Spleen (tissue), 7 donors: ENCODE measurements at regions not wholly inside any gene's neighbourhood (a gene's known extent, or its start where the extent isn't known, plus 50 kb on each side); places are given as distances from the start of the nearest gene placed in this dataset.

Source experiments
- POLR2A ChIP-seq, 3 donors: fragments of 450-650 bp; IDR thresholded peaks; one replicate each; pipeline ENCODE4 v1.5.1; 2017; ENCODE audit warnings: antibody characterized with exemption in 3 of 3, mild to moderate bottlenecking in 1 of 3
- POLR2AphosphoS5 ChIP-seq, 3 donors: sonication (generic); formaldehyde crosslinking; IDR thresholded peaks; one replicate each; pipeline ENCODE4 v1.5.1; 2017; ENCODE audit warnings: antibody characterized with exemption in 3 of 3
- TF ChIP-seq, protein P1 (sequence below), 11 experiments: fragments of 200-600 bp in 7 of 11; fragments of 450-650 bp in 4 of 11; sonication (generic) in 4 of 11; IDR thresholded peaks in 8 of 11; conservative IDR thresholded peaks in 3 of 11; 1 replicate in 7 of 11; 2 replicates in 4 of 11; pipeline versions ENCODE4 v1.4.0 to v1.8.0; 2016 to 2021; ENCODE audit warnings: antibody characterized with exemption in 11 of 11, inconsistent platforms in 4 of 11, mild to moderate bottlenecking in 1 of 11
- donor health status: DM: no; HTN: no; CAD: no; lungs with moderate emphysema.
- donor health status: DM: no; HTN: no; CAD: no.
- donor health status: DM: no; HTN: no; CAD: no.

DNA sequence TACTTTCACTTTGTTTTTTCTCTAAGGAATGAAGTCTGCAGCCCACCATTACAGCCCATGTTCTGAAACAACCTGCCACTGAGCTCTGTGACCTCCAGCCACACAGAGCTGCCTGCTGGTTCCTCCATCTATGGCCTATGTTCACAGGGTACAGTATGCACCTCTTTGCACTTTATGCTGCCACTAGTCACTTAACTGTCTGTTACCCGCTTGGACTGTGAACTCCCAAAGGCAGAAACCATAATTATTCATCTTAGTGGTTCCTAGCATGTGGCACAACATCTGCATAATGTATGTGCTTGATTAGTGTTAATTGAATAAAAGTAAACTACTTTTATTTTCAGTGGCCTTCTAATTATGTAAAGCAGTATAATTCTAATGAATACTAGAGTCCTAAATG is 95.5 kb upstream of the BET1 start:
- TF ChIP-seq, protein P1, sequence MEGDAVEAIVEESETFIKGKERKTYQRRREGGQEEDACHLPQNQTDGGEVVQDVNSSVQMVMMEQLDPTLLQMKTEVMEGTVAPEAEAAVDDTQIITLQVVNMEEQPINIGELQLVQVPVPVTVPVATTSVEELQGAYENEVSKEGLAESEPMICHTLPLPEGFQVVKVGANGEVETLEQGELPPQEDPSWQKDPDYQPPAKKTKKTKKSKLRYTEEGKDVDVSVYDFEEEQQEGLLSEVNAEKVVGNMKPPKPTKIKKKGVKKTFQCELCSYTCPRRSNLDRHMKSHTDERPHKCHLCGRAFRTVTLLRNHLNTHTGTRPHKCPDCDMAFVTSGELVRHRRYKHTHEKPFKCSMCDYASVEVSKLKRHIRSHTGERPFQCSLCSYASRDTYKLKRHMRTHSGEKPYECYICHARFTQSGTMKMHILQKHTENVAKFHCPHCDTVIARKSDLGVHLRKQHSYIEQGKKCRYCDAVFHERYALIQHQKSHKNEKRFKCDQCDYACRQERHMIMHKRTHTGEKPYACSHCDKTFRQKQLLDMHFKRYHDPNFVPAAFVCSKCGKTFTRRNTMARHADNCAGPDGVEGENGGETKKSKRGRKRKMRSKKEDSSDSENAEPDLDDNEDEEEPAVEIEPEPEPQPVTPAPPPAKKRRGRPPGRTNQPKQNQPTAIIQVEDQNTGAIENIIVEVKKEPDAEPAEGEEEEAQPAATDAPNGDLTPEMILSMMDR (IDR thresholded peaks at IDR 0.05 in 8 of 11, conservative IDR thresholded peaks at IDR 0.05 in 3 of 11), result no peak
- TF ChIP-seq POLR2A (IDR thresholded peaks at IDR 0.05) (no peak), POLR2AphosphoS5 (IDR thresholded peaks at IDR 0.05) (no peak)
